HG03108 (cell line): ENCODE measurements at regions not wholly inside any gene's neighbourhood (a gene's known extent, or its start where the extent isn't known, plus 50 kb on each side); places are given as distances from the start of the nearest gene placed in this dataset.
"Not testable (repeated sequence)": the region's sequence is repeated elsewhere in the genome, so short reads cannot be mapped to it uniquely, and the experiment has no call there.

Experiments used
- ATAC-seq: cut with Tn5 transposase; IDR thresholded peaks from one replicate; pipeline ENCODE4 v1.9.1; 2021; ENCODE audit warnings: moderate library complexity; ENCODE audit not compliant: unreplicated experiment

- no peak for ATAC-seq
These were observed 203.4 kb downstream of the TMX1 start for GRCh38 chr14:51443195-51444018.

- ATAC-seq, result no peak
These were observed 204.4 kb downstream of the TMX1 start for GRCh38 chr14:51444353-51445000.

- no peak for ATAC-seq
These were observed 204.9 kb downstream of the TMX1 start for GRCh38 chr14:51445001-51445390.

- no peak for ATAC-seq
These were observed 204.9 kb upstream of the FRMD6 start for GRCh38 chr14:51446771-51447170.

- no peak for ATAC-seq
These were observed 204.3 kb upstream of the FRMD6 start for GRCh38 chr14:51447411-51447810.

- no peak for ATAC-seq
These were observed 202.7 kb upstream of the FRMD6 start for GRCh38 chr14:51448831-51449670.

- ATAC-seq, result no peak
These were observed 202.0 kb upstream of the FRMD6 start for GRCh38 chr14:51449681-51450080.

- ATAC-seq, result no peak
These were observed 200.1 kb upstream of the FRMD6 start for GRCh38 chr14:51451561-51451960.

GRCh38 chr14:51453869-51454268 lies 197.8 kb upstream of the FRMD6 start:
- ATAC-seq, result no peak

GRCh38 chr14:51454351-51454750 lies 197.4 kb upstream of the FRMD6 start:
- ATAC-seq, result no peak

- ATAC-seq, result no peak
These were observed 196.5 kb upstream of the FRMD6 start for GRCh38 chr14:51455041-51455835.

GRCh38 chr14:51457843-51458562 lies 193.7 kb upstream of the FRMD6 start:
- no peak for ATAC-seq

GRCh38 chr14:51458563-51458955 lies 193.2 kb upstream of the FRMD6 start:
- no peak for ATAC-seq

GRCh38 chr14:51460011-51460410 lies 191.7 kb upstream of the FRMD6 start:
- no peak for ATAC-seq

- no peak for ATAC-seq
These were observed 189.5 kb upstream of the FRMD6 start for GRCh38 chr14:51462182-51462581.

GRCh38 chr14:51462706-51463105 lies 189.0 kb upstream of the FRMD6 start:
- ATAC-seq, result no peak

GRCh38 chr14:51463461-51463860 lies 188.2 kb upstream of the FRMD6 start:
- no peak for ATAC-seq

GRCh38 chr14:51464411-51464810 lies 187.3 kb upstream of the FRMD6 start:
- no peak for ATAC-seq

- no peak for ATAC-seq
These were observed 186.2 kb upstream of the FRMD6 start for GRCh38 chr14:51465486-51465885.

GRCh38 chr14:51467392-51467791 lies 184.3 kb upstream of the FRMD6 start:
- ATAC-seq, result not testable (repeated sequence)
